Renal pelvis (tissue), 1 donor: ENCODE measurements at regions not wholly inside any gene's neighbourhood (a gene's known extent, or its start where the extent isn't known, plus 50 kb on each side); places are given as distances from the start of the nearest gene placed in this dataset.
A peak's percentile ranks its signal among the peaks of the same experiment; 100 is the strongest.

Experiments used
- DNase-seq: peaks from one replicate; pipeline ENCODE4 v3.0.0-alpha.2; 2013

DNA sequence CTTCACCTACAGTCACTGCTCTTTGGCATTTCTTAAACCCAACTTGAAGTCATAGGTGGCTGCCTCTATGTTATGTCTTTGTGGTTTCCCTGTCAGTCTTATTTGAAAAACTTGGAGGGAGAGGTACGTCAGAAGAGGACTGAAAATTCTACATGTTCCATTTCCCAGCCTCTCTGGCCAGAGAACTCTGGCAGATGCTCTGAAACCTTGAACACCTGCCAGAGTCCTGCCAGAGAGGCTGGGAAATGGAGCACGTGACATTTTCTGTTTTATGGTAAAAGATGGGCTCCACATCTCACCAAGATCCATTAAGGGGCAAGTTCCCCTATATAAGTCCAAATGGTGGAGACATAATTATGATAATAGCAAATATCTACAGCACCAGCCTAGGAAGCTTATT lies 99.5 kb downstream of the MAFB start:
- DNase-seq, result no peak

DNA sequence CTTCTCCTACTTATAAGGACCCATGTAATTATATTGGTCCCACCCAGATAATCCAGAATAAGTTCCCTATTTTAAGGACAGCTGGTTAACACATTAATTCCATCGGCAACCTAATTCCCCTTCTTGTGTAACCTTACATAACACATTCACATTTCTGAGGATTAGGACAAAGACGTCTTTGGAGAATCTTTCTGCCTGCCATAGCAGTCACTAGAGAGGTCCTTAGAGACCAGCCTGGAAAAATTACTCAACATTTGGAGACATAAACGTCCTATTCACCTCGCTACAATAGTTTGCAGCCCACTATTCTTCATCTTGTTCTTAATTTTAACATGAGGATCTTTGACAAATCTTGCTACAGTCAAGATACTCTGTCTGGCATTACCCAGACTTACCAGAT lies 100.1 kb downstream of the MAFB start:
- no peak for DNase-seq

DNA sequence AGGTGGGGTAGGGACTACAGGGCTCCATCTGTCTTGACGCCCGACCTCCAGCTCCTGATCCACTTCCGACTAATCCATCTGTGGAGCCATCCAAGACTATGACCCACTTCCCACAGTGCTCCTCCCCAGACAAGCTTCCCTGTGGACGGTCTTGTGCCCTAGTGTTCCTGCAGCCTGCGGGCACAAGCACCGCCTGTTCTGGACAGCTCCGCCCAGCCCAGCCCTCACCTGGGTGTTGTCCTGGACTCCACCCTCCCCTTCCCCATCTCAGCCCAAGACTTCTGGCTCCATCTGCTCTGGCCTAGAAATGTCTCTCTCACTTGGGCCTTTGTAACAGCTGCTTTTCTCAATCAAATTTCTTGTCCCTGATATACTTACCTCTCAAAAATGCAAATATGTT lies 102.0 kb downstream of the MAFB start:
- DNase-seq, result no peak

DNA sequence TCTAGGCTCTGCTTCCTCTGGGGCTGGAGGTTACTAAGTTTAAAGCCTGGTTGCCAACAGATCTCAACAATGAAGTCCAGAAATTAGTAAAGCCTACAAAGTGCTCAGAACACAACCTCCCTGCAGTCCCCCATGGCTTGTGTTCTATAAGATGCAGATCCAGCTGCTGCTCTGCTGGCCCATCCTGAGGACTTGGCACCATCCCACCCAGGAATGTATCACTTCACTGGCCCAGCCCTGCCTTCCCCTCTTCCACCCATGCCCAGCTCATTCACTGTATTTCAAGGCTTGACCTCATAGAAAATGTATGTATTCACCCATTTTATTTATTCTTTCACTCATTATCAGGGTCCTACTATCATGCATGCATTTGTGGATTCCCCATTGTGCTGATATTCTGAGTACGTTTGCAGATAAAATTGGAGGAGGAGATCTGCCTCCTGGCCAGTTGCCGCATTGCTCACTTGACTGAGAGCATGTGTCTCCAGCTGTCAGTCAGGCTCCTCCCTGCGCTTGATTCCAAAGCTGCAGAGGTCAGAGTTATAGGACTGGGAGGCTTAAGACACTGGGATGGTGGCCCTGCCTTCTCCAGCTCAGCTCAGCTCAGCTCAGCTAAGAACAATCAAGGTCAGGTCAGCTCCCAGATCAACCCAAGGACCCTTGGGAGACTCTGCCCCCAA lies 104.8 kb downstream of the MAFB start:
- DNase-seq, result no peak

DNA sequence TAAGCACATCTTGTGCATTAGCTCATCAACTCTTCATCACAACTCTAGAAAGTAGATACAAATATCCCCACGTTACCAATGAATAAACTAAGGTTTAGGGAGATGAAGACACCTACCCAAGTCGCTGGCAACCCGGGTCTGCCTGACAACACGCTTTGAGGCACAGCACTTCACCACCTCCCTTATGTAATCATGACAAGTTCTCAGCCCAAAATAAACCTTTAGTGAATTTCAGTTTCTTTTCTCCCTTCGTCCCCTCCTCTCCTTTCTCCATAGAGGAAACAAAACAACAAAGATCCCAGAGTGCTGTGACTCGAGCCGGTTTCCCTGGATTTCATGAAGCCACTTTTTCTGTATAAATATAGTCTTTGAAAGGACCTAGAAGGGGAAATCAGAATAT lies 105.4 kb downstream of the MAFB start:
- DNase-seq, result no peak

DNA sequence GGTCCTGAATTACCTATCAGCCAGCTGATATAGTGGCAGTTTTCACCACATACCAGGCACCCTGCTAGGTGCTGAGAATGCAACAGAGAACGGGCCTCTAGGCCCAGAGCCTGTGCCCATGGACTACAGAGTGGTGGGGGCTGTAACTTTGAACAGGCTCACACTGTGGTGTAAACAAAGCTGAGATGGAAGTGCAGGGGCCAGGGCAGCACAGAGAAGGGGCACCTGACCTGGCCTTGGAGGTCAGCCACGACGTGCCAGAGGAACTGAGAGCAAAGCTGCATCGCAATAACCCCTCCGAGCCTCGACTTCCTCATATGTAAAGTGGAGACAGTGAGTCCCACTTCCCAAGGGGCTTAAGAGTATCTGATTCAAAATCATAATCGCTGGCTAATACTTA lies 105.8 kb downstream of the MAFB start:
- no peak for DNase-seq

DNA sequence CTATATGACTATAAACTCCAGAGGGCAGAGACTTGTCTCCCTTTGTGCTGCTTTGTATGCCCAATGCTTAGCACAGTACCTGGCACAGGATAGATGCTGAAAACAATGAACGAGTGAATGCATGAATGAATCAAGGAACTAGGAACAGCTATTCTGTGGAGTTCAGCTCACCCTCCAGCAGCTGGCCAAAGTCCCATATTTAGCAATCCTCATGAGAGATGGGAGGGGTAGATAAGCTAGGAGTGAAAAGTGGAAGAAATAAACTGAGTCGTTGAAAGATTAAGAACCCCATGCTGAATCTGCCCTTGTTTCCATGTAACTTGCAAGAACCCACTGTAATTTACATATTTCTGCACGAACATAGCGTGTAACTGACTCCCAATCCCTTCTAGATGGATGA lies 106.5 kb downstream of the MAFB start:
- DNase-seq, result no peak

DNA sequence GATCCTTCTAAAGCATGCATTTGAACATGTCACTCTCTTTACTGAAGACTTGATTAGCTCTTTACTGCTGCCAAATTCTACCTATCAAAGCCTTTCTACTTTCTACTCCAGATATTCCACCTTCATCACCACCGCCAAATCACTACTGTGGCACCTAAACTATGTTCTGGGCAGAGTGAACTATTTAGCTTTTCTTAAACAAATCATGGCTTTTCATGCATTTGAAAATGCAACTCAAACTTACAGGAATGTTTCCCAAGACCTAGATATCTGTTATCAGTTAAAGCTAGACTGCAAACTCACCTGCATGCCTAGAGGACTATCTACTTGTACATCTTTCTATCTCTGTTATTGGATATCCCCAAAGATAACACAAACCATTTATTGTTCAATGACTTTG lies 109.3 kb downstream of the MAFB start:
- DNase-seq, result no peak

DNA sequence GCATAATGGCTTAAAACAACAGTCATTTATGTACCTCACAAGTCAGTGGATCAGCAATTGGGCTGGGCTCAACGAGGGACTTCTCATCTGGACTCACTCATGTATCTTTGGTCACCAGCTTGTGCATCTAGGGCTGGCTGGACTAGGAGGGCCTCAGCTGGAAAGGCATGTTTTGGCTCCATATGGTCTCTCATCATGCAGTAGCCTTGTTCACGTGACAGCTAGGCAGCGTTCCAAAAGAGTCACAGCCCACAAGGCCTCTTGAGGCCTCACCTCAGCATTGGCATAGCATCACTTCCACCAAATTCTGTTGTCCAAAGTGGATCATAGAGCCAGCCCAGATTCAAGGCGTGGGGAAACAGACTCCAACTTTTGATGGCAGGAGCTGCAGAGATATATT lies 110.1 kb downstream of the MAFB start:
- DNase-seq, result no peak

DNA sequence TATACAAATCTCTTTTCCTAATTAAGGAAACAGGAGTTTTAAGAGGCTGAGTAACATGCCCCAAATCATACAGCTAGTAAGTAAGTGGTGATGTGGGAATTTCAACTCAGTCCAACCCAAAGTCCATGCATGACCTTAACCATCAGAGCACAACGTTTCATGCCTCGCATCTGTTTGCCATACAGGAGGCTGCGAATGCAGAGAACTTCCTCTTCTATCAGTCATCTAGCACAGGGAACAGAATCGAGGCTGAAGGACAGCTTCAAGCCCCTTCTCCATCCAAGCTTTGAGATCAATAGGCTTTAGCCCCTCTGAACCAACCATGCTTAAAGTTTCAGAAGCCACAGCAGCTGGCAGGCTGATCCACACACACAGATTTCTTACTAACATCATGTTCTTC lies 113.2 kb downstream of the MAFB start:
- DNase-seq, result no peak

DNA sequence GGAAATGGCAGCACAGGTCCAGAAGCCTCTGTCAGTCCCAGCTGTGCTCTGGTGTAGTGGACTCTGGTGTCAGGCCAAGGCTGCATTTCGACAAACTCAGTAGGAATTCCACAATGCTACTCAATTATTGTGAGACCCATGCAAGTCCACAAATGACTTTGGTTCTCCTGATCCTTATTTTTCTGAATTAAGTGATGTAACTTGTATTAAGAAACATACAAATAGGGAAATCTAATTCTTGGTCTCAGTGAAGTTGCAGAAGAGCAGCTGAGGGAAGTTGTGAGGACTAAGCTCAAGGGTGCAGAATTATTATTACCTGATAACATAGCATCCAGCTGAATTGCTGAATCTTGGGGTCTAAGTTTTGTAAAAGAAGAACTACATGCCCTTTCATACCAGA lies 116.8 kb downstream of the MAFB start:
- no peak for DNase-seq

DNA sequence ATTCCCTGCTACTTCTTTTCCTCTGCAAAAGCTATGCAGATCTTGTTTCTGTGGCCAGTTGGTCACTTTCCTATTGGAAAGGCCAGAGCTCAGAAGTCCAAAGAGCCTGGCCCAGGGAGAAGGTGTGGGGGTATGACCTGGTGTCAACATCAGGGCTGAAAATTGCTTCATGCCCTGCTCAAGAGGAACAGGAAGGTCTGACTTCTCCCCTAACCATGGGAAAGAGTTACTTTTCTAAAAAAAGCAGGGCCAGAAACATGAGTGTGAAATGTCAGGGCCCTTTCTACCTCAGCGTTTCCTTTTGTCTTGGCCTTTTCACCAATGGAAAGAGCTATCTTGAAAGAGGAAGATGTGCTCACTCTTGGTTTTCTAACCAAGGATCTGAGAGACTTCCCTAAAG lies 117.4 kb downstream of the MAFB start:
- no peak for DNase-seq

DNA sequence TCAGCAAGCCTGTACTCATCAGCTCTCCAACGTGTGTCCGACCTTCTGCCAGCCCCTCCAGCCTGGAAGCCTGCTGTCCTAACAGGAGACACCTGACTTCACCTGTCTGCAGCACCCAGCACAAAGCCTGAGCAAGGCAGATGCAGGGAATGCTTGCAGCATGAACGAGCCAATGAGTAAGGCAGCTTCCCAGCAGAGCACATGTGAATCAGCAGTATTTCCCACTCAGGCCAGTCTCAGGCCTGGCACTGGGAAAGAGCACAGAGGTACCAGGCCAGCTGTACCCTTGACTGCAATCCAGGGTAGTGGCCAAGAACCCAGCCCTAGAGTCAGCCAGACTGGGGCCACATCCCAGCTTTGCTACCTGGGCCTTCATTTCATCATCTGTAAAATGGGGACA lies 120.8 kb downstream of the MAFB start:
- no peak for DNase-seq

DNA sequence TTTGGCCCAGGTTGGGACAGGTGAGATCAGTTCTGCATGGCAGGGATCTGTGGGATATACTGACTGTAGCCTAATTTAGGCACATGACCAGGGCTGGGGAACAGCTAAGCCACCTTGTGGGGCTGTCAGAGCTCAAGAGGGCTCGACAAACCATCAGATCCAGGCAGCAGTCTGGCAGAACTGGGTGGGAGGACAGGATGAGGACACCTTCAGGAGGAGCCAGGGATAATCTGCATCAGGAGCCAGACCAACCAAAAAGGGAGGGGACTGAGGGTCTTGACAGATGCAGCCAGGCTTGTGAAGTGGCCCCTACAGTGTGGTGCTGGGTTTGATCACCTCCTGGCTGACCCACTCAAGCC lies 123.4 kb downstream of the MAFB start:
- DNase-seq, result no peak

DNA sequence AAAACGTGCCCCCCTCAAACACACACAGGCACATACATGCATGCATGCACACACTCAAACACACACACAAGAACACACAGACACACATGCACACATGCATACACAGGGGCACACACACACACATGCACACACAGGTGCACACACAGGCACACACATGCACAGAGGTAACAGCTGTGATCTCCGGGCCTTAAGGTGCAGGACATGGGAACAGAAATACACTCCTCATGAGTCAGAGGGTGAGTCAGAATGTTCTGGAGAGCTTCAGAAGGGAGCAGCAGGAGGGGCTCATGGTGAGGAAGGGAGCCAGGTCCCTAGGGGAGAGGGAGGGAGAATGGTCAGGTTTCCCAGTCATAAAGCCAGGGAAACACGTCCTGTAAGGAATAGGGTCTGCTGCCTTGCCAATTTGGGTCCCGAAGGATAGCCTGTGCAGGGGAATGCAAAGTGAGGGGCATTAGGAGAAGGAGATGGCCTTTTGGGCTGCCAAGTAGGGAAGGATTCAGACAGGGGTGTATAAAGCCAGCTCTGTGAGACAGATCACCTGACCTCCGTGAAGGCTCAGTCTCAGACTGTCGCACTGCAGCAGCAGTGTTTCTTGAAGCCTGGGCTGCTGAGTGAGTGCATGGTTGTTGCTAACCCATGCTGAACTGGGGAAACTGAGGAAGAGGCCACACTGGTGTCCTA lies 123.9 kb downstream of the MAFB start:
- no peak for DNase-seq

DNA sequence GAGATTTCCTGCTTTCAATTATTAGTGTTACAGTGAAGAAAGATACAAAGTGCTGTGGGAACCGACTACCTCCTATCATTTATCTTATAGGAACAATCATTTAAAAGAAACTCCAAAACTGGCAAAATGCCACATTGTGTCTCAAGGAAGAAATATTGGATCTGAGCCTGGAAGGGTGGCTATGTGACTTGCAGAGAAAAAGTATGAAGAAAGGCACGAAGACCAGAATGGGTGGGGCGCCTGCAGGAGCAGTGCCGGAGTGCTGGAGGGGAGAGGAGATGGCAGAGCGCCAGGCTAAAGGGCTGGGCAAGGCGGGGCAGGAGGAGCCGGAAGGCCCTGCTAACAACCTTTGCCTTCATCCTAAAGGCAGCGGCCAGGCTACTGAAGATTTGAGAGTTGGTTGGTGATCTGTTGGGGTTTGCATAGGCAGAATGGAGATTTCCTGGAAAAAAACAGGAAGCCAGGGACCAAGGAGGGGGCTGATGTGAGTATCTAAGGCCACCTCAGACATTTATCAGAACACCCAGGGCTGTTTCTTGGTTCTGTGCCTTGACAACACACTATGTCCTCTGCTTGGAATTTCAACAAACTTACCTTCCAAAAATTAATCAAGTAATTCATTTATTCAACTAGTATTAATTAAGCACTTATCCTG lies 125.6 kb downstream of the MAFB start:
- DNase-seq, result peak; percentile 33

DNA sequence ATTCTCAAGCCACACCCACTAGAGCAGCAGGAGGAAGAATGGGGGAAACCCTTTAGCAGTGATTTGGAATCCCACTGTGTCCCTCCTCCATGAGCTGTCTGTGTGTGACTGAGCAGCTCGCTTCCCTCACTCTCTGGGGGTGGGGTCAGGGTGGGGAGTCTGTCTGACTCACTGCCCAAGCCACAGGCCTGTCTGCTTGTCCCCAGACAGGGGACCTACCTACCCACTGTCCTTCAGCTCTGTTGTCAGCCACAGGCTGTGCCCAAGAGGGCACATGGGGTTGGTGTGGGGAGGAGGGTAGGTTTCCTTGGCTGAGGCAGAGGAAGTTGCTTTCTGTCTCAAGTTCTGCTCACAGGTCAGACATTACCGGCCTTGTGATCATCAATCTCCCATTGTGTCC lies 127.0 kb downstream of the MAFB start:
- no peak for DNase-seq

DNA sequence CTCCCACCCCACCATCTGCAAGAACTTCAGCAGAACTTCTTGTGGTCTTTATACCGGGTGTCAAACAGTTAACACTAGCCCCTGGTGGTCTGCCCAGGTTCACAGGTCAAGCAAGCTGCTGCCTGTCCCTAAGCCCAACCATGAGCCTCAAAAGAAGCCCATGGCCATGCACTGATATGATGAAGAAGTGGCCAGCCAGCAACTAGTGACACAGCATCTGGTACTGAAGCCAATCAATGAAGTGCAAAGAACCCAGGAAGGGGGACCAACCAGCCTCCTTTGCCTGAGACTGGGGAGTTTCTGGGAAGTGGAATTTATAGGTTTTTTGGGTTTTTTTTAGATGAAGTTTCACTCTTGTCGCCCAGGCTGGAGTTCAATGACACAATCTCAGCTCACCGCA lies 127.8 kb downstream of the MAFB start:
- no peak for DNase-seq

DNA sequence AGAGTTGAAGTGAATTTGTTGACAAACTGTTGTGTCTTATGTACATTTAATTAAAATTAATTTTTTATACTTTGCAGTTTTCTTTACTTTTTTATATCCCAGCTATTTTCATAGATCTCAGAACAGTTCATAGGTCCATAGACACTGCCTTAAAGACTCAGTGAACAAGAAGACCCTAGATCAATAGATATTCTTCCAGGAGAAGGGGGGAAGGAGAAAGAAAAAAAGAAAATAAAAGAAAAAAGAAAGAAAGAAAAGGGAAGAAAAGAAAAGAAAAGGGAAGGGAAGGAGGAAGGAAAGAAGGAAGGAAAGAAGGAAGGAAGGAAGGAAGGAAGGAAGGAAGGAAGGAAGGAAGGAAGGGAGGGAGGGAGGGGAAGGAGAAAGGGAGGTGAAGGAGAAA lies 130.8 kb downstream of the MAFB start:
- DNase-seq, result no peak

DNA sequence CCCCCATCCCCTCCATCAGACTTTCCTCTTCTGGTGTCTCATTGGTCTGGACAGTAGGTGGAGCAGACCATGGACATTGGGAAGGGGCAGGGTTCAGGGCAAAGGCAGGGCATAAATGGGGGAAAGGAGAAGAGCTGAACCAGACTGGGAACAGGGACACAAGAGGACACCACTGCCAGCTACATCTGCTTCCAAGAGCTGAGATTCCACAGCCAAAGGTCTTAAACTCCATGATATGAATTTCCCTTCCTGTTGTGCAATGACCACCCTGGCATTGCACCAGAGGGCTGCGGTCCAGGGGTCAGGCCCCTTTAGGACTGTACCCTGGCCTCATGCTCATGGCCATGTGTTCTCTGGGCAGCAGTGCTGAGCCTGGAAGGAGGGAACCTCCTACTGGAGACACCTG lies 137.9 kb downstream of the MAFB start:
- DNase-seq, result no peak

DNA sequence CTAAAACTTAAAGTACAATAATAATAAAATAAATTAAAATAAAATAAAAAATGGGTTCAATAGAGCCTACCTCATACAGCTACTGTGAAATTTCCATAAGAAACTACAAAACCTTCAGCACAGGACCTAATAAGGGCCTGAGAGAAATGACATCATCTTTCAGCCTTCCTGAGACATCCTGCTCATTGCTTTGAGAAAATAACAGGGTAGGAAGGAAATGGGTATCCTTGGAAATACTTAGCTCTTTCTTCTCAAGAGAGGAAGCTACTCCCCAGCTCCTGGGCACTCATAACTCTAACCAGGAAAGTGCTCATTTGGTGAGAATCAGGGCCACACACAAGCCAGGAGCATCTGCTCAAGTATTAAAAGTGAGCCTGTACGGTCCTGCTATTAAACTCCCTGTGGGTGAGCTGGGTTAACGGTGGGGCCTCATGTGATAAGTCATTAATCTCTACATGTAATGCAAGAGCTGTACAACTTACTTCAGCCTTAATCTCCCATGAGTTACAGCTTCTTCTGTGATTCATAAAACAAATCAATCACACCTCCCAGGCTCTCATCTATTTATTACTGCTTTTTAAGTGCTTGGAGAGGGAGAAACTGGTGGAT lies 141.4 kb downstream of the MAFB start:
- no peak for DNase-seq

DNA sequence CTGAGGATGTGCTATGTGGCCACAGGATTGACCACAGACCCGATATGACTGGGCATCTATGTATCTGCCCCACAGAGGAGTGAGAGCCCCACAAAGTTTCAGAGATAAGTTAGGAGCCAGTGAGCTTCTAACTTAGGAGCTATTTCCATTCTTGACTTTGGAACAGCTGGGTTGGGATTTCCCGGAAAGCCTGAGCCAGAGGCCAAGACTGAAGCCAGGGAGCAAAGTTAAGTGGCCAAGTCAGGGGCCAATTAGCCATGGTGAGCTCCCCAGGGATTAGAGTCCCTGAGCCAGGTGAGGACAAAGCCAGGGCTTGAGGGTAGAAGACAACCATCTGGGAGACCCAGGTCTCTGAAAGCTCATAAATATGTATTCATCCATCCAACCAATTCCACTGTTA lies 143.6 kb downstream of the MAFB start:
- no peak for DNase-seq

DNA sequence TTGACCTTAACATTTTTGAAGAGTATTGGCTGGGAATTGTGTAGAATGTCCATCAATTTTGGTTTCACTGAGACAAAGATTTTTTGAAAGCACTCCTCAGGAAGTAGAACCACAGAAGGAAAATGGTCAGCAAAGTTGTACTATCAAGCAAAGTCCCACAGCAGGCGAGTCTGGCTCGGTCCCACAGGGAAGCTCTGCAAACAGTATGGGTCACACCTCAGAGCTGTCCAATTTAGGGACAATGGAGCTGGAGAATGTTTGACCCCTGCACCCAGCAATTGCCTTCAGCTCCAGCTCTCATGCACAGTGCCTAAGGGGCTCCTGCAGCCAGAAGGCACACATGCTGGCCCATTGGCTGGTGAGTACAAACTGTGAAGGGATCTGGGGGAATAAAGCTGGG lies 147.0 kb downstream of the MAFB start:
- DNase-seq, result no peak
